ENCODE measurements at regions not wholly inside any gene's neighbourhood (a gene's known extent, or its start where the extent isn't known, plus 50 kb on each side); places are given as distances from the start of the nearest gene placed in this dataset.

- TF ChIP-seq CEBPB (IDR thresholded peaks at IDR 0.05; ENCODE audit: low read depth, low read length) (no peak), CTCF (conservative IDR thresholded peaks at IDR 0.05; ENCODE audit: low read depth, low read length) (no peak), BHLHE40 (IDR thresholded peaks at IDR 0.05; ENCODE audit: low read depth, low read length) (no peak), FOS (IDR thresholded peaks at IDR 0.05; ENCODE audit: low read depth, low read length) (no peak), POLR2A (IDR thresholded peaks at IDR 0.05; ENCODE audit: low read depth, low read length) (no peak), CHD1 (IDR thresholded peaks at IDR 0.05; ENCODE audit: low read depth, low read length) (no peak)
Measured at GRCh38 chr11:104572279-104572678, 326.0 kb downstream of the CASP12 start.

Data from IMR-90 (cell line).